Psoas muscle (tissue), 7 donors: ENCODE measurements at regions not wholly inside any gene's neighbourhood (a gene's known extent, or its start where the extent isn't known, plus 50 kb on each side); places are given as distances from the start of the nearest gene placed in this dataset.

Experiments used
- ATAC-seq, 4 donors: fragments of 200-7000 bp; cut with Tn5 transposase; one replicate each; pipeline ENCODE4 v1.9.1; 2020; ENCODE audit warnings: moderate library complexity in 3 of 4, mild to moderate bottlenecking in 2 of 4
- DNase-seq, 2 donors: peaks; one replicate each; pipeline ENCODE4 v3.0.0-alpha.2; 2020
- H3K27ac ChIP-seq: fragments of 200-600 bp; one replicate; pipeline ENCODE4 v1.8.0; 2022
- H3K27me3 ChIP-seq, 3 donors: fragments of 200-600 bp in 1 of 3; one replicate each; pipeline versions ENCODE4 v1.6.1 to v1.8.0; 2013 to 2022; ENCODE audit warnings: low read length in 2 of 3, mild to moderate bottlenecking in 2 of 3, moderate library complexity in 1 of 3; ENCODE audit not compliant: insufficient read depth in 3 of 3
- H3K36me3 ChIP-seq, 2 donors: fragments of 200-600 bp in 1 of 2; one replicate each; pipeline versions ENCODE4 v1.6.1 to v1.8.0; 2013 to 2022; ENCODE audit warnings: low read depth in 1 of 2, mild to moderate bottlenecking in 1 of 2, moderate library complexity in 1 of 2; ENCODE audit not compliant: insufficient read depth in 1 of 2
- H3K4me1 ChIP-seq: fragments of 200-600 bp; one replicate; pipeline ENCODE4 v1.8.0; 2022
- H3K4me3 ChIP-seq: fragments of 200-600 bp; one replicate; pipeline ENCODE4 v1.8.0; 2022; ENCODE audit warnings: mild to moderate bottlenecking
- H3K9me3 ChIP-seq: fragments of 200-600 bp; one replicate; pipeline ENCODE4 v1.8.0; 2022
- CTCF ChIP-seq: fragments of 200-600 bp; IDR thresholded peaks from one replicate; pipeline ENCODE4 v1.8.0; 2022; ENCODE audit warnings: antibody characterized with exemption
- WGBS, 3 donors: extraction: QIAGEN DNeasy Blood & Tissue Kit; methylation state at CpG; one replicate each; pipeline versions ENCODE4 v1.1.6 to v1.1.7; 2013; 5-methylcytosine and 5-hydroxymethylcytosine counted together
- intact Hi-C, 2 donors: fragments of 100-400 bp; cut with DNase I; formaldehyde crosslinking; loops; one replicate each; pipeline versions ENCODE4 v1.11.0 to v1.14.2; 2022
- donor health status: healthy with polysubstance abuse.
- donor health status: DM: no; HTN: no; CAD: no; lungs with moderate emphysema.
- donor health status: Bipolar disorder and iron deficiency.
- donor health status: healthy.
- donor health status: DM: yes; HTN: yes; CAD: no.
- donor health status: DM: no; HTN: no; CAD: no.
- donor health status: DM: yes; HTN: yes; CAD: no.

GRCh38 chr13:20291675-20292074, 59.6 kb upstream of the GJB6 start:
- Histone ChIP-seq H3K9me3 (no peaks in the 10 kb centered on the region), H3K27me3 (peaks cover 0 to 3% (median 0%) of the 10 kb centered on the region in 3 donors), H3K36me3 (no peaks in the 10 kb centered on the region), H3K27ac (no peak overlapping the region), H3K4me3 (no peak overlapping the region), H3K4me1 (no peaks in the 10 kb centered on the region)
- DNase-seq (no peak), ATAC-seq (no peak)
- 69 to 78% (median 75%) methylated on average over 5 of the region's 5 CpGs for WGBS, 3 donors
- TF ChIP-seq CTCF: no peak
- intact Hi-C loops: no loop called here

- intact Hi-C loops: no loop called here
- Histone ChIP-seq H3K27ac (no peak overlapping the region), H3K36me3 (no peaks in the 10 kb centered on the region), H3K4me1 (no peaks in the 10 kb centered on the region), H3K4me3 (no peak overlapping the region), H3K27me3 (peaks cover 0 to under 1% (median 0%) of the 10 kb centered on the region in 3 donors), H3K9me3 (peaks cover 4% of the 10 kb centered on the region)
- no peak for DNase-seq
- WGBS, 3 donors: 44 to 52% (median 47%) methylated on average over 6 to 7 of the region's 7 CpGs
- ATAC-seq: no peak
- no peak for TF ChIP-seq CTCF
Observed at GRCh38 chr13:20291037-20291436, 58.9 kb upstream of the GJB6 start.

GRCh38 chr13:20288561-20288960, 56.4 kb upstream of the GJB6 start:
- Histone ChIP-seq H3K4me3 (no peak overlapping the region), H3K27ac (no peak overlapping the region), H3K27me3 (peaks cover 0 to 2% (median 0%) of the 10 kb centered on the region in 3 donors), H3K4me1 (no peaks in the 10 kb centered on the region), H3K36me3 (no peaks in the 10 kb centered on the region), H3K9me3 (peaks cover 14% of the 10 kb centered on the region)
- intact Hi-C loops: no loop called here
- 17 to 23% (median 23%) methylated on average over 1 of the region's 1 CpG for WGBS, 3 donors
- DNase-seq: no peak
- ATAC-seq: no peak
- no peak for TF ChIP-seq CTCF

- intact Hi-C loops: no loop called here
- H3K9me3 ChIP-seq: peaks cover 19% of the 10 kb centered on the region
- no peak overlapping the region for H3K4me3 ChIP-seq
- no peak for TF ChIP-seq CTCF
- H3K27ac ChIP-seq: no peak overlapping the region
- H3K4me1 ChIP-seq: no peaks in the 10 kb centered on the region
- no peak for DNase-seq
- no peak for ATAC-seq
- 66 to 85% (median 68%) methylated on average over 1 of the region's 1 CpG for WGBS, 3 donors
- H3K27me3 ChIP-seq: peaks cover 0 to 2% (median 0%) of the 10 kb centered on the region in 3 donors
- H3K36me3 ChIP-seq: no peaks in the 10 kb centered on the region
Observed at GRCh38 chr13:20287976-20288375, 55.9 kb upstream of the GJB6 start.

- DNase-seq: no peak
- intact Hi-C loops: no loop called here
- H3K36me3 ChIP-seq: no peaks in the 10 kb centered on the region
- peaks cover 0 to 2% (median 0%) of the 10 kb centered on the region in 3 donors for H3K27me3 ChIP-seq
- no peaks in the 10 kb centered on the region for H3K4me1 ChIP-seq
- no peak for TF ChIP-seq CTCF
- peaks cover 23% of the 10 kb centered on the region for H3K9me3 ChIP-seq
- no peak overlapping the region for H3K4me3 ChIP-seq
- WGBS, 3 donors: 73 to 80% (median 79%) methylated on average over 2 of the region's 2 CpGs
- no peak for ATAC-seq
- H3K27ac ChIP-seq: no peak overlapping the region
Observed at GRCh38 chr13:20285530-20285929, 53.4 kb upstream of the GJB6 start.
